CD4-positive, alpha-beta T cell treated with Interleukin-21 for 1 hour (primary cell): ENCODE measurements at regions not wholly inside any gene's neighbourhood (a gene's known extent, or its start where the extent isn't known, plus 50 kb on each side); places are given as distances from the start of the nearest gene placed in this dataset.
"Not testable (repeated sequence)": the region's sequence is repeated elsewhere in the genome, so short reads cannot be mapped to it uniquely, and the experiment has no call there.

Experiments
- DNase-seq: peaks from one replicate; pipeline ENCODE4 v3.0.0-alpha.2; 2020

DNA sequence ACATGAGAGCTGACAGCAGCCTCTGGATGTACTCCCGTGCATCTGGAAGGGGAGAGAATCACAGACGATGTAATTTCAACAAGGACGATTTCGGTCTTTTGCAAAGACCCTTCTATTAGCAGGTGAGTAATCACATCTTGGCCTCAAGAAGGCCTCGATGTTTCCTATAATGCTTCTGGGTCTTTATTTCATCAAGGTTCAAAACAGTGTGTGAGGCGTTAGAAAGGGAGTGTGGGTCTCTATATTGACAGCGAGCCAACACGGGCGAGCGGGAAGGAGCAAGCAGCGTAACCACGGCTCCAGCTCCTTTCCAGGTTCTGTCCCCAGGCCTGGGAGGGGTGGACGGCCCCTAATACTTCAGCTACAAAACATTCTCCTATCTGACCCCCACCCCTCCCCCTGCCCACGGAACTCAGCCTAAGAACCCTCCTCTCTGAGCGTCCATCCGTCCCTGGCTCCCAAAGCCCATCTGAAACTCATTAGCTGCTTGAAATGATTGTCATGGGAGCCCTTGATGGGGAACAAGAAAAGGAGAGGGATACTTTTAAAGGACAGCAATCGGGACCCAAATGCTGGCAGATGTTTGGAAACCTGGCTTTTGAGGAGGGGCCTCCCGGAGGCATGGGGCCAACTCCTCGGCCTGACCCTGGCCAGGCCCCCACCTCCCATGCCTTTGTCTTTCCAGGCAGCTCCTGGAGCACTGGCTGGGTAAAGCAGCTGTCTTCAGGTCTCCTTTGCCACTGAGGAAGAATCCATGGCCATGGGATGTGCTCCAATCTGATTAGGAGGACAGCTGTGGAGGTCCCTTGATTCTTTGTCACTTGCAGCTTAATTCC is 250.8 kb downstream of the FOXD2 start:
- no peak for DNase-seq

DNA sequence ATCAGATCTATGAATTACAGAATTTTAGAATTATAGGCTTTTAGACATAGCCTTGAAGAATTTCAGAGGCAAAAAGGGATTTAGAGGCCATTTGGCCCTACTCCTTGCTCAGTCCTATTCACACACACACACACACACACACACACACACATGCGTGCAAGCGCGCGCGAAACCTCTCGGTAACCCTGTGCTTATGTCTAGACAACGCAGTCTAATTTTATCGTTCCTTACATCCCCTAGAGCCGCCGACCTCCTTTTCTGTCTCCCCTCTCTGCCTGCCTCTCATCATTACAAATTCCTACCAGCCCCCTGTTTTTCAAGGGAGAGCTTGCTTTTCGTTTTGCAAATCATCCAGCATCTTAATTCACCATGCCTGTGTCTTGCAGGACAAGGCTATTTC is 252.1 kb downstream of the FOXD2 start:
- no peak for DNase-seq

DNA sequence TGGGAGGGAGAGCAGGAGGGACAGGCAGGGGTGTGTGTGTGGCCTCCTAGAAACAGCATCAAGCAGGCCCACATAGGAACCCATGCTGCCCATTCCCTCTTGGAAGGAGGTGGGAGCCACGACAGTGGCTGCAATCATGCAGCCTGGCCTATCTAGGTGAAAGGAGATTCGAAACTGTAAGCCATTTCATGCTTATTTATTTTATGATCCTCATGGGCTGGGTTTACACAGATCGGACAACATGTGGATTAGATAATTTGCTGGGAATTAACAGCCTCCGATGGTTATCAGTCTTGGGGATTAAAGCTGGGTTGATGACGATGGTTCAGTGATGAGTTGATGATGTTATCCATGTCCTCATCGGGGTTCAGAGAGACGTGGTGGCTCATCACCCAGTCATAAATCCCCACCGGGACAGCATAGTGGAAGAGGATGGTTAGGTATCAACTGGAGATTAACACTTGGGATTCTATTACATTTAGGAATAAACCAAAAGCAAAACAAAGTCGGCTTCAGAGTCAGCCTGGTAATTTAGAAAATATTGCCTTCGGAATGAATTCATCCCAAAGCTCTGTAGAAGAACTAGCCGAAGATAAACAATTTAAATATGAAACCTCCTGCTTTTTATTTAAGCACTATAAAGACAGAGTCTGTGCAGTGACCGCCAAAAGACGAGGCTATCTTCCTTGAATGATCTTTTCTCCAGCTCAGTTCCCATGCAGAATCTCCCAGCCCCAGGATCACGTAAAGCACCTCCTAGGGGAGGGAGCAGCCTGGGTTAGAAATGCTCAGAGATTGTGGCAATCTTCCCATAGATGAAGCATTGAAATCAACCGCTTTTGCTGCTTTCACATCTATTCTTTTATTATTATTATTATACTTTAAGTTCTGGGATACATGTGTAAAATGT is 252.8 kb downstream of the FOXD2 start:
- DNase-seq = no peak

DNA sequence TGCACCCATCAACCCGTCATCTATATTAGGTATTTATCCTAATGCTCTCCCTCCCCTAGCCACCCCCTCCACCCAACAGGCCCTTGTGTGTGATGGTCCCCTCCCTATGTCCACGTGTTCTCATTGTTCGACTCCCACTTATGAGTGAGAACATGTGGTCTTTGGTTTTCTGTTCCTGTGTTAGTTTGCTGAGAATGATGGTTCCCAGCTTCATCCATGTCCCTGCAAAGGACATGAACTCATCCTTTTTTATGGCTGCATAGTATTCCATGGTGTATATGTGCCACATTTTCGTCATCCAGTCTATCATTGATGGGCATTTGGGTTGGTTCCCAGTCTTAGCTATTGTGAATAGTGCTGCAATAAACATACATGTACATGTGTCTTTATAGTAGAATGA is 253.4 kb downstream of the FOXD2 start:
- DNase-seq = not testable (repeated sequence)

DNA sequence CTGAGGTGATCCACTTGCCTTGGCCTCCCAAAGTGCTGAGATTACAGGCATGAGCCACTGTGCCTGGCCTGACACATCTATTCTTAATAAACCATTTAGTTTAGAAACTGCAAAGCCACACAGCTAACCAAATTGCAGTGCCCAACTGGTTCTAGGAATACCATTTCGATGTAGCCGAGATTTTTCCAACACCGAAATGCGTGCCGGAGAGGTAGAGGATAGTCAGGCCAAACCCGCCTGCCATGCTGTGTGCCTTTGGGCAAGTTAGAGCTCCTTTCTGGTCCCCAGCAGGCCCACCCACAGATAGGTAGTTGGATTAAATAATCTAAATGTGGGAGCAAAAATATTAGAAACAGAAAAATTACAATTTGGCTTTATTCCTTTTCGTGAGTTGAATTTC is 254.4 kb downstream of the FOXD2 start:
- DNase-seq = no peak

DNA sequence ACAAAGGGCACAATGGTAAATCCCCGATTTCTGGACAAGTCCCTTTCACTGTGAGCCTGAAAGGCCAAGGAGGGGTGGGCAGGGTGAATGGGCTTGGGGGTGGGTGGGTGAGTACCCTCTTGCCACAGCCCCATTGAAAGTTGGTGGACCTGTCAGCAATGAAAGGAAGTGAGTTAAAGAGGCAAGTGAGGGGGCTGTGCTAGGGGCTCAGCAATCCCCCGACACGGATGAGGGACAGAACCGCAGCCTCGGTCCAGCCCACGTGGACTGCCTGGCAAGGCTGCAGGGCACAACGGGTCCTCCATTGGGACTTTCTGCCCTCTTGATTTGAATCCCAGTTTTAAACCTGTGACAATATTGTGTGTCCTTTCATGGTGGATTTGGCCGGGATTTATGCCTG is 255.3 kb downstream of the FOXD2 start:
- no peak for DNase-seq

DNA sequence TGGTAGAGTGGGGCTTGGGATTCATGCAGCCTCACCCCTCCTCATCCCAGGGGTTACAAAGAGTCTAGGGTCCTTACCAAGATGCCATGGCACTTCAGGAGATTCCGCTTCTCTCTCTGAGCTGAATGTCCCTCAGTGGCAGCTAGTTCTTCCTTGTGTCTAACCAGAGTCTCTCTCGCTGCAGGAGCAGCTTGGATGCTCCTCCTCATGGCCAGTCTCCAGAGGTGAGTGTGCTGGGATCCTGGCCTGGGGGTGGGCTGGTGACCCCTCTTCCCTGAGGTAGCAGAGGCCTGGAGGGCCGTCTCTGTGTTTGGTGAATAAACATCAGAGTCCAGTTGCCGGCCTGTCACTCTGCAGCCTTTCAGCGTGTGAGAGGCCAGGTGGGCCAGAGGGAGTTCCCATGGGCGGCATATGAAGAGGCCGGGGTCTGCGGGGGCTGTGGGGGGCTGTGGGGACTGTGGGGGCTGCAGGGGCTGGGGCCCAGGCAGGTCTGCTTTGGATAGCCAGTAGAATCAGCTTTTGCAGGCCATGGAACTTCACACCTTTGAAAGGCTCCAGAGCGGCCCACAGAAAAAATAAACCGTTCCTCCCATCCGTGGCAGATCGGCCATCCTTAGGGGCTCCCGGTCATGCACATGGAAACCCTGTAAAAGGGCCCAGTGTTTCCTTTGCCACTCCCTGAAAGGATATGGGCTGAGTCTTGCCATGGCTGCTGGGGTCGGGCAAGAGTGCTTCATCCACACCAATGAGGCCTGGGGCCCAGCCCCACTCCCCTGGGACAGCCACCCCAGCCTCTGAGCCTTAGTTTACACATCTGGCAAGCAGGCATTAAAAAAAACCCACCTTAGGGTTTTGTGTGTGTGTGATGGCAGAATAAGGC is 256.4 kb downstream of the FOXD2 start:
- DNase-seq = no peak

DNA sequence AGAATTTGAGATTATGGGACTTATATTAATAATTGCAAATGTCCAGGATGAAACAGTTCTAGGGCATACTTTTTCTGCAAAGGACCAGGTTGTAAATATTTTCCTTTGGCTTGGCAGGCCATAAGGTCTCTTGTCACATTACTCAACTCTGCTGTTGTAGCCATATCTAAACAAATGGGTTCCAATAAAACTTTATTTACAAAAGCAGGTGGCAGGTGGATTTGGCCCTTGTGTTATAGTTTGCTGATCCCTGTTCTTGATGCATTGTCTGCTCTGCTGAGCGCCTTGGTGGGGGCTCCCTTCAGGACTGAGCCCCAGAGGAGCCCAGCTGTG is 258.5 kb downstream of the FOXD2 start:
- no peak for DNase-seq

DNA sequence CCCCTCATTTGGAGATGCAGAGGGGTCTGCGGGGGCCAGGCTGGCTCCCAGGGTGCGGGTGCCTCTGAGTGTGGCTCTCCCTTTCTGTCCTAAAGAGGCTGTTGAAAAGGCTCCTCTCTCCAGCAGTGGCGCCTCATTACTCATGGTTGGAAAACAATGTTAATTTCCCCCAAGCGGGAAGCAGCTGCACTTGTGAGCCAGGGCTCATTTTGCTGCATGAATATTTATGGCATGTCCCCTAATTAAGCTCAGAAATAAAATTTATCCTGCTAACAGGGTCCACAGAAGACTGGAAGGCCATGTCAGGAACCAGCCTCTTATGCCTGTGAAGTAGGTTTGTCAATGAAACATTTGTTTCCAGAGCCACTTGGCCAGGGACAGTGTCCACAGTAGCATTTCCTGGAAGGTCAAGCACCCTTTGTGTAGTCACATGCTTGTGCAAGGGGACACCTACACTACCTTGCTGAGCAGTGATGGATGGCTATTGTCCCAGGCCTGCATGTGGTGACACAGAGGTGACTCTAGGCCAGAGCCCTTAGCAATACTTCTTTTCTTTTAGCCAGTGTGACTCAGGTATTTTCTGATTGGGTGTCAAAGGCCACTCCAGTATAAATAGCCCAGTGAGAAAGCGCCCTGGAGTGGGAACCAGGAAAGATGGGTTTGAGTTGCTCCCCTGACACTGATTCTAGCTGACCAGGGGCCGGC is 259.0 kb downstream of the FOXD2 start:
- no peak for DNase-seq

DNA sequence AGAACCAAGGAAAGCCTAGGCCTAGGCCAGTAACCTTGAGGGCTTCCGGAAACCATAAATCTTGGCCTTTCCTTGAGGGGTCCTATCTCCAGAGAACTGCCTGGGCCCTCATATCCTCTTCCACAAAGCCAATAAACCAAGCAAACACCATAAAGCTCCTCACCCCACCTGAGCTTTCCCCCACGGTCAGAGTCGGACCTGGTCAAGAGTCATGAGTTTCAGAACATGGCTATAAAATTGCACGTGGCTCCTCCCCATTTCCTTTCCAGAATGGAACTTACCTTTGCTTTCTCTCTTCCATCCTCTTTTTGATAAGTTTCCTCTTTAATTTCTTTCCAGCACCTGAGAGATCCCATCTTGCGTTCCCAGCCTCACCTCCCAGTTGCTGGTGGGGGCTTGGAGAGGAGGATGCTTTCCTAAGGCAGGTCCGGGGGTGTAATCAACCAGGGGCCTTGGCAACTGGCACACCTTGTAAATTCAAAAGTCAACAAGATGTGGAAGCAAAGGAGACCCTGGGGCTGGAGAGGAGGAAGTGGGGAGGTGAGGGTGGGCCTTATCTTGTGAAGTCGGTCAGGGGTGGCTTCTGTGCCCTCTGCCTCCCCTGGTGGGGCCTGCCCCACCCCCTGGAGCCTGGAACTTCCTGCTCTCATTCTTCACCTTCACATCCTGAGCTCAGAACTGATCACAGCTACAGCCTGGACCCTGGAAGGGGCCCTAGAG is 259.9 kb downstream of the FOXD2 start:
- no peak for DNase-seq

DNA sequence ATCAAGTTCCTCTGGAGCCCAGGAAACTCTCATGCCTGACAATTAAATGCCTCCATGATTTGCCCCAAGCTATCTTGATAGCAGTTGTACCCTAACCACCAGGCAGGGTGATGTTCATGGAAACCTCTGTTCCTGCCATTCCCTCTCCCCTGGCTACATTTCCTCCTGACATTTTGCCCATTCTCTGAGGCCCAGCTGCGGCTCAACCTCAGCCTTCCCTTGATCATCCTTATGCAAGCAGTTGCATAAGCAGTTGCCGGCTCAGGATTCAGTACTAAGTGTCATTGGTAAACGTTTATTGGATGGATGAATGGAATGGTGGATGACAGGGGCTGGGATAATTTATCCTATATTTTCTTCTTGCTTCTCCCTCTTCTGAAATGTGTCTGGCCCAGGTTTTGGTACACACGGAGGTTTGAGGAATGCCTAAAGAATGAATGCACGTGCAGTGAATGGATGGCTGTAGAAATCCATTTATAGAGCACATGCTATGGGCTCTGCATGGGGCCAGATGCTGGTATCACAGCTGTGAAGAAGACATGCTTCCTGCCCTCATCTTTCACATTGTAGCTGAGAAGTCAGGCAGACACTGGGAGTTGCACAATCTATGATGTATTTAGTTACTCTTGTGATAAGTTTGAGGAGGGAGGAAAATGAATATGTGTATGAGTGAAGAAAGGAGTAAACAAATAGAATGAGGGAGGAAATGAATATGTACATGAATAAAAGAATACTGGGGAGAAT is 261.8 kb downstream of the FOXD2 start:
- no peak for DNase-seq

DNA sequence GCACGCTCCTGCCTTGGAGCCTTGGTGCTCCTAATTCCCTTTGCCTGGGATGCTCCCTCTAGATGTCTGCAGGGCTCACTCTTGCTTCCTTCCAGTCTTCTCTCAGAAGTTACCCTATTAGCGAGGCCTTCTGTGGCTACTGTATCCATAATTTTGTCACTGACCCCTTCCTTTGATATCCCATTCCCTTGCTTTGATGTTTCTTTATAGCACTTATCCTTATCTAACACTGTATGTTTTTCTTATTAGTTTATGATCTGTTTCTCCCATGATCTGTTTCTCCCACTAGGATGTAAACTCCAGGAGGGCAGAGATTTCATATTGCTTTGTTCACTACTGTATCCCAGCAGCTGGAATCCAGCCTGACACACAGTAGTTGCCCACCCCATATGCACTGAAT is 263.4 kb downstream of the FOXD2 start:
- DNase-seq = no peak

DNA sequence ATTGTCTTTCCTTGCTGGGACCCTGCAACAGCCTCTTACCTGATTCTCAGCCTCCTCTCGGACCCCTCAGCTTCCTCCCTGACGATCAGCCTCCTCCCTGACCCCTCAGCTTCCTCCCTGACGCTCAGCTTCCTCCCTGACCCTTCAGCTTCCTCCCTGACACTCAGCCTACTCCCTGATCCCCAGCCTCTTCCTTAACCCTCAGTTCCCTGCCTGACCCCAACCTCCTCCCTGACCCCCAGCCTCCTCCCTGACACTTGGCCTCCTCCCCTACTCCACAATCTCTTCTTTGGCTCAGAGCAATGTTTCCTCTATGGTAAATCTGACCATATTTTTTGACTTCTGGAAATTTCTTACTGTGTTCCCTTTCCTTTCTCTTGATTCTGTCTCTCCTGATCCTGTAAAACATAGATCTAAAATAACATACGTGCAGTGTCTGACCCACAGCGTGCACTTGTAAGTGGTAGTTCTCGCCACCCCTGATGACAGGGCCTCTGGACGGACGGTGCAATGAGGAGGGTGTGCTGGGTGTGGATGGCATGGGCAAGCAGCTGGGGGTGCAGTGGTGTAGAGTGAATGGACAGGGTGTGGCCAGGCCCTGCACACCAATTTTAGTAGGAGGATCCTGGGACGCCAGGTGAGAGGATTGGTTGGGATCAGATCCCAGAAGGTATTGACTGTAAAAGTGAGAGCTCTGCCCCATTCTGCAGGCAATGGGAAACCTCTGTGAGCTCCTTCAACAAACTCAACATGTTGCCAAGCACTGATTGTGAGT is 264.1 kb downstream of the FOXD2 start:
- no peak for DNase-seq

DNA sequence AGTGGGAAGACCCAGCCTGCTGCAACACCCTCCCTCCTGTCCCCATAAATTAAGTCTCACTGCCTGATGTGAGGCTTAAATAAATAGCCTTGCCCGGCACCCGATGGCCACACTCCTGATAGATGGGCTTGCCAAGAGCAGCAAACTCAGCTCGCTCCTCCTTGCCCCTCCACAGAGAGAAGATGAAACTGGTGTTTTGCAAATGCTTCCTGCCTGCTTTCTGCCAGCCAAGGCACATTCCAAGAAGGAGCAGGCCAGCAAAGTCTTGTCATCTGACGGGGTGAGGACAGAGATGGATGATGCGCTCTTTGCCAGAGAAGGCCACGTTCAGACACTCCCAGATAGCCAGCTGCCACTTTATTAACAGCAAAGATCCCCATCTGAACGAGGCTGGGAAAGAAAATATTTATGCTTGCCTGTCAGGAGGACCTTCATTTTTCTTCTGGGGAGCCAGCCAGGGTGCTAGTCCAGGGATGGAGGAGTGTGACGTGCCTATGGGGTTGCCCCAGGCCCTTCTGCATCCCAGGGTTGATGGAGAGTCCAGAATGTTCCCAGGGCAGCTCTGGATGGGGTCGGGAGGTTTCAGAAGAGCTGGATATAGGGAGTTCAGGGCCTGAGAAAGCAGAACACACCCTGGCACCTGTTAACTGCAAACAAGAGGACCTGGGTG is 265.4 kb downstream of the FOXD2 start:
- DNase-seq = no peak

DNA sequence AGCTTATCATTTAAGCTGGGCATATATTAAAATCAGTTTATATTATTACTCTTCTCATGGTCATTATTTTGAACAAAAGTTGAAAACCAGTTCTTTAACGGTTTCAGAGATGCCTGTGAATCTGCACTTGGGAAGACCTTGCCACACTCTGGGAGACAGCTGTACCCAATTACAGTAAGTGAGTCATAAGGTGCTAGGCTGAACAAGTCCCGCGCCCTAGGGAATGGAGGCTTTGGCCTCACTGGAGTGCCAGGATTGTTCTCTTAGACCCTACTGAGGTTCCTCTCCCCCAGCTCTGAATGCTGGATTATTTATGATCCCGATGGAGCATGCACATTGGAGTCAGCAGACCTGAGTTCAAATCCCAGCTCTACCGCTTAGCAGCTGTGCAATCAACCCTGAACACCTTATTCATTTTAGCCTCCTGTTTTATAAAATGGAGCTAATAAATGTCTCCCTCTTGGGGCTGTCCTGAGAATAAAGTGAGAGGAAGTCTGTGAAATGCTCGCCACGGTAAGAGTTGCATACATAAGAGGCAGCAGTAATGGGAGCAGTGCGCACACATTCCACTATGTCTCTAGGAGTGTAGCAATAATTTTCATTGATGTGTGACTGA is 266.2 kb downstream of the FOXD2 start:
- DNase-seq = no peak

DNA sequence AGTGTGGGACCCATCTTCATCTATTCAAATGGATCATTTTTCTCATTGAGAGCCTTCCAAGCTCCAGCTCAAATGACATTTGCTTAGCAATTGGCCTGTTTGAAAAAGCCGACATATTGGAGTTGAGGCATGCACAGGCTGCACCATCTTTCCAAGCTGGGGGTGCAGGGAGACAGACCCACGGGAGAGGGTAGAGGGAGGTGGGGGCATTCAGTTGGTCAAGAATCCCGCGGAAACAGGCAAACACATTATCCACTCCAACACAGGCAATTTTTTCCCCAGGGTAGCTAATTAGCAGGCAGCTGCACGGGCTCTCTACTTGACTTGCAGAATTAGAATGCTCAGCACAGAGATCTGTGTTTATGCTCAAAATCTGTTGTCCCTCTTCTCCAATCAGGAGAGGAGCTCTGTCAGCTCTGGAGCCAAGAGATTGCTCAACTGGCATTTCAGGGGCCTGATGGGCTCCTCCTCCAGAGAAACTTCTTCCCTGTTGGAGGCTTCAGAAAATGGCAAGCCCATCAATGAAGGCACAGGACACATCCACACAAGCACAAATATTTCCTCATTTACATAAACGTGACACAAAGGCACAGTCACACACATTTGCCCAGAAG is 267.8 kb downstream of the FOXD2 start:
- DNase-seq = no peak

DNA sequence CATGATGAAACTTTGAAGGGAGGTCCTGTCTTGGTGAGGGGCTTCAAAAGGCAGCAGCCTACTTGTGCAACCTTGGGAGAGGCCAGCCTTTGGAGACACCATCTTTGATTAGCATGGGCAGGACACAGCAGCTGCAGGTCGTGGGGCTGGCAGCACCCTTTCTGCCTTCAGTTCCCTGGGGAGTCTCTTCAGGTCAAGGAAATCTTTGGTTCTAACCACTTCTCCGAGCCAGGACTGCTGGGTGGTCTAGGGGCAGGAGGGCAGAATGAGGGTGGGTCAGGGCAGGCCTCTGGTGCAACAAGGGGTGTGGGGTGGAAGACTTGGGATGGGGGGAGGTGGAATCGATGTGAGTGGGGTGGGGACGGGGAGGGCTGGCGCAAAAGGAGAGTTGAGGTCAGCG is 269.7 kb downstream of the FOXD2 start:
- DNase-seq = no peak

DNA sequence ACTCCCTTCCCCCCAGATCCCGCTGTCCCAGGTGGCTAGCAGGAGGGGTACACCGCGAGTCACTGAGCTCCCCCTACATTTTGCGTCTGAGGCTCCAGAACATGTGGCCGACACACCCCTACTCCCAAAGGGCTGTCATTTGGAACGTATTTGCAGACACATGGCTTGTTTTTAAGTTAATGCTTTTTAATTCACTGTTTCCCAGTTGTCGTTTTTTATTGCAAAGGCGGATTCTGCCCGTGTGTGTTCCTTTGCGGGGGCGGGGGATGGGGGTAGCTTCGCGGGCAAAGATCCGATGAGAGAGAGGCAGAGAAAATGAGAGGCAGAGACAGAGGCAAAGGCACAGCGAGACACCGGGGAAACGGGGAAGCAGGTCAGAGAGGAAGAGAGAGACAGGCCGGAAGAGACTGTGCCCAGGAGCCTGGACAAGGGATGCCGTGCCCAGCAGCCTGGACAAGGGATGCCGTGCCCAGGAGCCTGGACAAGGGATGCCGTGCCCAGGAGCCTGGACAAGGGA is 270.2 kb downstream of the FOXD2 start:
- DNase-seq = no peak

DNA sequence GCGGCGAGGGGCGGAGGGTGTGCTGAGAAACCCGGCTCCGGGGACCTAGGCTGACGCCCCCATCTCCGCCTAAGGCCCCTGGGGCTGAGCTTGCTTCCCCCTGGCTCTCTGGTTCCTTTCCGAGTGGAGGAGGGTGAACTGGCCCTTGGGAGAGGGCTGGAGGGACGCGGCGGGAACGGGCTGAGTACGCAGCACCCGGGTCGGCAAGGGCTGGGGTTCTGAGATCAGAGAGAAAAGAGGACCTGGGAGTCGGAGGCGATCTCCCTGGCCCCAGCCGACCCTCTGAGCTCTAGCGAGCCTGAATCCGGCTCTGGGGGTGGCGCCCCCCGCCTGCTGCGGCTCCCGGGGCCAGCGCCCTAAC is 270.8 kb downstream of the FOXD2 start:
- DNase-seq = no peak
